PC-9 (cell line): ENCODE measurements at regions not wholly inside any gene's neighbourhood (a gene's known extent, or its start where the extent isn't known, plus 50 kb on each side); places are given as distances from the start of the nearest gene placed in this dataset.
A peak's percentile ranks its signal among the peaks of the same experiment; 100 is the strongest.

Source experiments
- BruUV-seq: library from RNA; stranded (reverse); fragments of 400-500 nt; replicated peaks from 2 replicates; lab custom pipeline; 2021; lab: Mats Ljungman, UMichigan
- CTCF ChIA-PET: fragments of 300-600 bp; sonication (Branson Sonifier 250); formaldehyde crosslinking; loops from one replicate; lab custom pipeline; 2022; ENCODE audit warnings: antibody characterized with exemption; lab: Charles Lee
- POLR2A ChIA-PET: fragments of 300-600 bp; sonication (Branson Sonifier 250); formaldehyde crosslinking; loops from one replicate; lab custom pipeline; 2022; ENCODE audit warnings: antibody characterized with exemption; ENCODE audit not compliant: unreplicated experiment; lab: Charles Lee
- DNase-seq, 2 experiments: peaks; one replicate each; pipeline versions ENCODE4 v3.0.0 to v3.0.0-alpha.2; 2015 to 2022; ENCODE audit warnings: mixed read lengths in 1 of 2
- H2AFZ ChIP-seq: fragments of 200-600 bp; sonication (generic); 2 replicates; pipeline ENCODE4 v1.8.1; 2017; ENCODE audit warnings: antibody characterized with exemption
- H3F3A ChIP-seq: fragments of 200-600 bp; sonication (generic); 2 replicates; pipeline ENCODE4 v1.8.1; 2017; ENCODE audit warnings: antibody characterized with exemption, mild to moderate bottlenecking, low read depth; ENCODE audit not compliant: insufficient read depth
- H3K27ac ChIP-seq: fragments of 200-600 bp; sonication (generic); 2 replicates; pipeline ENCODE4 v1.6.1; 2016; ENCODE audit warnings: mixed run types
- H3K27me3 ChIP-seq: fragments of 200-600 bp; sonication (generic); 2 replicates; pipeline ENCODE4 v1.6.1; 2016; ENCODE audit warnings: low read depth, mixed run types; ENCODE audit not compliant: insufficient read depth
- H3K36me3 ChIP-seq: fragments of 200-600 bp; sonication (generic); 2 replicates; pipeline ENCODE4 v1.6.1; 2016; ENCODE audit warnings: low read depth, mixed run types
- H3K4me1 ChIP-seq: fragments of 200-600 bp; sonication (generic); replicated peaks from 2 replicates; pipeline ENCODE4 v1.6.1; 2016; ENCODE audit warnings: mixed run types; ENCODE audit not compliant: insufficient read depth
- H3K4me2 ChIP-seq: fragments of 200-600 bp; sonication (generic); 2 replicates; pipeline ENCODE4 v1.6.1; 2017; ENCODE audit warnings: mixed run types
- H3K4me3 ChIP-seq: fragments of 200-600 bp; sonication (generic); 2 replicates; pipeline ENCODE4 v1.6.1; 2016; ENCODE audit warnings: mixed run types
- H3K79me2 ChIP-seq: fragments of 200-600 bp; sonication (generic); 2 replicates; pipeline ENCODE4 v1.6.1; 2017; ENCODE audit warnings: low read depth, mixed run types
- H3K9me2 ChIP-seq: fragments of 200-600 bp; sonication (generic); 2 replicates; pipeline ENCODE4 v1.8.1; 2017; ENCODE audit warnings: mild to moderate bottlenecking; ENCODE audit not compliant: insufficient read depth
- H3K9me3 ChIP-seq: fragments of 200-600 bp; sonication (generic); 2 replicates; pipeline ENCODE4 v1.8.1; 2016; ENCODE audit warnings: low read depth; ENCODE audit not compliant: insufficient read depth
- H4K20me1 ChIP-seq: fragments of 200-600 bp; sonication (generic); 2 replicates; pipeline ENCODE4 v1.8.1; 2017; ENCODE audit not compliant: insufficient read depth
- CTCF ChIP-seq: fragments of 200-600 bp; sonication (generic); conservative IDR thresholded peaks from 2 replicates; pipeline ENCODE4 v1.6.1; 2017; ENCODE audit warnings: mixed run types, antibody characterized with exemption, mild to moderate bottlenecking, moderate library complexity
- EZH2 ChIP-seq: fragments of 200-600 bp; sonication (generic); IDR thresholded peaks from 2 replicates; pipeline ENCODE4 v1.8.0; 2017; ENCODE audit warnings: antibody characterized with exemption, low read depth
- intact Hi-C: fragments of 100-400 bp; cut with micrococcal nuclease; formaldehyde crosslinking; loops from one replicate; pipeline ENCODE4 v1.10.0; 2022; ENCODE audit not compliant: unreplicated experiment

GRCh38 chr1:30810416-30811080 lies 53.0 kb upstream of the LAPTM5 start:
- Histone ChIP-seq H3K4me1 (peaks cover 8% of the 10 kb centered on the region), H3K9me3 (no peaks in the 10 kb centered on the region), H3K4me3 (no peak overlapping the region), H3F3A (no peaks in the 10 kb centered on the region), H3K79me2 (no peaks in the 10 kb centered on the region), H3K9me2 (no peaks in the 10 kb centered on the region), H3K27ac (no peak overlapping the region), H3K36me3 (no peaks in the 10 kb centered on the region), H2AFZ (no peak overlapping the region), H4K20me1 (no peaks in the 10 kb centered on the region), H3K4me2 (no peak overlapping the region), H3K27me3 (peaks cover 4% of the 10 kb centered on the region; the same call in 1 of the 2 replicates)
- ChIA-PET CTCF (no interaction called here), POLR2A (no interaction called here)
- intact Hi-C loops, result no loop called here
- DNase-seq, result no peak
- BruUV-seq, result no TSS peak
- TF ChIP-seq EZH2 (no peak), CTCF (no peak)

GRCh38 chr1:30809514-30810263 lies 52.1 kb upstream of the LAPTM5 start:
- TF ChIP-seq EZH2 (no peak), CTCF (no peak)
- Histone ChIP-seq H2AFZ (no peak overlapping the region), H3K4me3 (no peak overlapping the region), H3K27me3 (peaks cover 6% of the 10 kb centered on the region; the same call in 1 of the 2 replicates), H3K27ac (no peak overlapping the region), H4K20me1 (no peaks in the 10 kb centered on the region), H3K36me3 (no peaks in the 10 kb centered on the region), H3K79me2 (no peaks in the 10 kb centered on the region), H3F3A (no peaks in the 10 kb centered on the region), H3K4me1 (peaks cover 8% of the 10 kb centered on the region), H3K9me2 (no peaks in the 10 kb centered on the region), H3K4me2 (peak overlapping the region; percentile 13; the same call in 1 of the 2 replicates), H3K9me3 (no peaks in the 10 kb centered on the region)
- BruUV-seq, result no TSS peak
- ChIA-PET CTCF (no interaction called here), POLR2A (no interaction called here)
- intact Hi-C loops, result no loop called here
- no peak for DNase-seq

GRCh38 chr1:30808067-30808662 lies 50.6 kb upstream of the LAPTM5 start:
- H3K9me3 ChIP-seq, result no peaks in the 10 kb centered on the region
- H3K9me2 ChIP-seq, result no peaks in the 10 kb centered on the region
- H3K4me2 ChIP-seq, result no peak overlapping the region
- H3K4me3 ChIP-seq, result no peak overlapping the region
- peaks cover 6% of the 10 kb centered on the region; the same call in 1 of the 2 replicates for H3K27me3 ChIP-seq
- no peak overlapping the region for H2AFZ ChIP-seq
- ChIA-PET POLR2A (interaction anchor here (0.6 kb wide), 1 partner anchor 105 kb away, joined by 6 read pairs; no protein-coding TSS in a partner anchor), CTCF (interaction anchor here (1.1 kb wide), 1 partner anchor 102 kb away, joined by 4 read pairs; no protein-coding TSS in a partner anchor)
- DNase-seq, result no peak
- H3K4me1 ChIP-seq, result peaks cover 8% of the 10 kb centered on the region
- H3F3A ChIP-seq, result no peaks in the 10 kb centered on the region
- no peaks in the 10 kb centered on the region for H3K36me3 ChIP-seq
- TF ChIP-seq EZH2, result no peak
- BruUV-seq, result no TSS peak
- no peaks in the 10 kb centered on the region for H3K79me2 ChIP-seq
- no peak overlapping the region for H3K27ac ChIP-seq
- intact Hi-C loops, result no loop called here
- no peaks in the 10 kb centered on the region for H4K20me1 ChIP-seq
